ENCODE measurements at regions not wholly inside any gene's neighbourhood (a gene's known extent, or its start where the extent isn't known, plus 50 kb on each side); places are given as distances from the start of the nearest gene placed in this dataset.

DNA sequence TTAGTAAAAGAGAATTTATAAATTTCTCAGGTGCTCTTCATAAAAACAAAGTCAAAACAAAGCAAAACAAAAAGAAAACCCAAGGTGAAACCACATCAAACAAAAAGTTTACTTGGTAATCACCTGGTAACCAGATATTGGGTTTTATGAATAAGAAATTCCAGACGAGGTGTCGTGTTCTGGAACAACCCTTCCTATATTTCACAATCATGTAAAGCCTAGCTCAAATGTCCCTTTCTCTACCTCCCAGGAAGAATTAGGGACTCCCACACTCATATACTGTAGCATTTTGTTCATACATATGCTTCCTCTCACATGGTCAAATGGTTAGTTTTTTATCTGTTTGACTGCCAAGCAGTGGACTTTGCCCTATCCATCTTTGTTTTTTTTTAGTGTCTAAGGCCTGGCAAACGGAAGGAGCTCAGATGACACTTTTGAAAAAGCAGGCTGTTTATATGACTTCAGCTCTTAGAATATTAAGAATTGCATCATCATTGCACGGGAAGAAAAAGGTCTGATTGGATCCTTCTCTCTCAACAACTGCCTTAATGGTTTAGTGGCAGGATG is 326.7 kb upstream of the TBL1XR1 start:
- TF ChIP-seq, protein P1, sequence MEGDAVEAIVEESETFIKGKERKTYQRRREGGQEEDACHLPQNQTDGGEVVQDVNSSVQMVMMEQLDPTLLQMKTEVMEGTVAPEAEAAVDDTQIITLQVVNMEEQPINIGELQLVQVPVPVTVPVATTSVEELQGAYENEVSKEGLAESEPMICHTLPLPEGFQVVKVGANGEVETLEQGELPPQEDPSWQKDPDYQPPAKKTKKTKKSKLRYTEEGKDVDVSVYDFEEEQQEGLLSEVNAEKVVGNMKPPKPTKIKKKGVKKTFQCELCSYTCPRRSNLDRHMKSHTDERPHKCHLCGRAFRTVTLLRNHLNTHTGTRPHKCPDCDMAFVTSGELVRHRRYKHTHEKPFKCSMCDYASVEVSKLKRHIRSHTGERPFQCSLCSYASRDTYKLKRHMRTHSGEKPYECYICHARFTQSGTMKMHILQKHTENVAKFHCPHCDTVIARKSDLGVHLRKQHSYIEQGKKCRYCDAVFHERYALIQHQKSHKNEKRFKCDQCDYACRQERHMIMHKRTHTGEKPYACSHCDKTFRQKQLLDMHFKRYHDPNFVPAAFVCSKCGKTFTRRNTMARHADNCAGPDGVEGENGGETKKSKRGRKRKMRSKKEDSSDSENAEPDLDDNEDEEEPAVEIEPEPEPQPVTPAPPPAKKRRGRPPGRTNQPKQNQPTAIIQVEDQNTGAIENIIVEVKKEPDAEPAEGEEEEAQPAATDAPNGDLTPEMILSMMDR (IDR thresholded peaks at IDR 0.05): no peak
- no peak for TF ChIP-seq POLR2A (IDR thresholded peaks at IDR 0.05)
- no peaks in the 10 kb centered on the region for H3K27me3 ChIP-seq
- no peaks in the 10 kb centered on the region for H3K9me3 ChIP-seq
- H3K4me1 ChIP-seq: peaks cover 21 to 38% of the 10 kb centered on the region in 2 donors
- intact Hi-C loops (cut with DNase I): loop anchor here (10.0 kb wide), 1 partner anchor 801 kb away; no protein-coding TSS in a partner anchor
- no peak for DNase-seq
- no peak overlapping the region for H3K27ac ChIP-seq
- H3K36me3 ChIP-seq: no peaks in the 10 kb centered on the region
- 82 to 90% methylated on average over 4 of the region's 4 CpGs for WGBS, 2 donors
- H3K4me3 ChIP-seq (replicated peaks in 1 of 3): no peak overlapping the region

DNA sequence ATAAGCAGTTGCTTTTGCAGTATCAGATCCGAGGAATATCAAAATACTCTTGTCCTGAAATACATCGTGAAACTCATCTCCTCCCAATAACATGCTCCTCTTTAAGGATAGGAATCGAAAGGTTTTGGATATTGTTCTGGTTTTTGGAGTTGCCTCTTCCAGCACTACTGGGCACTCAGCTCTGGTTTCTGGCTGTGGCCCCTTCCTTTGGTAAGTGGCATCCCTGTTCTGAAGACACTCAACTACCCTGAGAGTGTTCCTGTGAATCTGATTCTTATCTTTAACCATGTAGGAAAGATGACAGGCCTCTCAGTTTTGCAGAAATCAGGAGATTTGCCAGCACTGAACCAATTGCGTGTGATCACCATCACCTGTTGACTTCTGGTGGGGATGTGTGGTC is 327.5 kb upstream of the TBL1XR1 start:
- intact Hi-C loops (cut with DNase I): loop anchor here (10.0 kb wide), 1 partner anchor 800 kb away; no protein-coding TSS in a partner anchor
- WGBS, 2 donors: 97 to 98% methylated on average over 4 of the region's 4 CpGs
- H3K4me3 ChIP-seq (replicated peaks in 1 of 3): no peak overlapping the region
- H3K27ac ChIP-seq: no peak overlapping the region
- H3K4me1 ChIP-seq: peaks cover 21 to 38% of the 10 kb centered on the region in 2 donors
- H3K9me3 ChIP-seq: no peaks in the 10 kb centered on the region
- H3K27me3 ChIP-seq: no peaks in the 10 kb centered on the region
- TF ChIP-seq POLR2A (IDR thresholded peaks at IDR 0.05): no peak
- TF ChIP-seq, protein P1 (IDR thresholded peaks at IDR 0.05): no peak
- no peaks in the 10 kb centered on the region for H3K36me3 ChIP-seq
- no peak for DNase-seq

DNA sequence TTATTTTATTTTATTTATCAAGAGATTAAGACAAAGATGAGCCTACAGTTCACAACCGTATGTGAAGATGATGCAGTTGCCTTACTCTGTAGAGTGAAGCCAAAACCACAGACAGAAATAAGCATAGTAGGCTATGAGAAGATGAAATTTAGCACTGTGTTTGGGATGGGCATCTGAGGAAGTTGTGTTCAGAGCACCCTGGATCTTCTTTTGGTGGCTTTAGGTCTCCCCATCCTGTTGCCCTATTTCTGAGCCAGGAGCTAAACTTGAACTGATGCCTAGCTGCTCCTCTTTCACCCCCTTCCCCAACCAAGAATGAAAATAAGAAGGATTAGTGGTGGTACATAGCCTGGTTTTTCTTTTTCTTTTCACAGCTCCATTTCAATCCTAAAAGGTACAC is 328.1 kb upstream of the TBL1XR1 start:
- H3K27me3 ChIP-seq: no peaks in the 10 kb centered on the region
- H3K4me3 ChIP-seq (replicated peaks in 1 of 3): no peak overlapping the region
- H3K4me1 ChIP-seq: peaks cover 21 to 38% of the 10 kb centered on the region in 2 donors
- no peaks in the 10 kb centered on the region for H3K9me3 ChIP-seq
- no peak for DNase-seq
- WGBS, 2 donors: 96 to 98% methylated on average over 1 of the region's 1 CpG
- H3K27ac ChIP-seq: peak overlapping the region in 2 of 3 donors; percentile 30 to 41
- no peaks in the 10 kb centered on the region for H3K36me3 ChIP-seq
- intact Hi-C loops (cut with DNase I): loop anchor here (10.0 kb wide), 1 partner anchor 799 kb away; no protein-coding TSS in a partner anchor
- TF ChIP-seq POLR2A (IDR thresholded peaks at IDR 0.05): no peak
- TF ChIP-seq, protein P1 (IDR thresholded peaks at IDR 0.05): no peak

DNA sequence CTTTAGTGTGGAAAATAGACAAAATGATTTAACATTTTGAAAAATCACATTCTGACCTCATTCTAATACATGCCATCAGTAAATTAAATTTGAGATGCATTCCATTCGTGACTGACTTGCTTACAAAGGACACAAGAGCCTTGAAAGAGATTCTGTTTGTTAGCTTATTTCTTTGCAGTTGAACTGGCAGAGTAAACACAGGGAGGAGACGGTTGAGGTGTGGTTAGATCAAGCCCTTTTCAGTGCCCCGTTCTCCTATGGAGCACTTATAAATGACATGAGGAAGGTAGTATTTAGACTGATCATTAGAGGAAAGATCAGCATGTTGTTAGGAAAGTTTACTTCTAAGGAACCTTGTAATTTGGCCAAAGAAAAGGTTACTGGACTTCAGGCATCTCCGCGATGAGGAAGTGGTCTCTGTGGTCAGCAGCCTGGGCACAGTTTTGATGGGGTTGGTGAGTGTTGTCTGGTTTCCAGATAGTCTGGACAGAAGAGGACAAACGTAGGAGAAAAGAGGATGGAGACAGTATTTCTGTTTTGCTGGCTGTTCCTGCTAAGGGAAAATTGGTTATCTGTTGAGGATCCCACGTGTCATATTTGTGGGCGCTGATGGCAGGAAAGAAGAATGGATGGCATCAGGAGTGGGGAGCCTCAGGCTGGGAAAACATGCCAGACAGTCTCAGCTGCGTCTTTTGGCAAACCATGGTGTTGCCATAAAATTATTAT is 328.9 kb upstream of the TBL1XR1 start:
- peak overlapping the region; percentile 21 to 41 (median 26) for H3K27ac ChIP-seq
- no peaks in the 10 kb centered on the region for H3K27me3 ChIP-seq
- intact Hi-C loops (cut with DNase I): loop anchor here (10.0 kb wide), 1 partner anchor 799 kb away; no protein-coding TSS in a partner anchor
- TF ChIP-seq, protein P1 (IDR thresholded peaks at IDR 0.05): no peak
- no peak for TF ChIP-seq POLR2A (IDR thresholded peaks at IDR 0.05)
- peaks cover 16 to 32% of the 10 kb centered on the region in 2 donors for H3K4me1 ChIP-seq
- no peak for DNase-seq
- WGBS, 2 donors: 72% methylated on average over 9 of the region's 9 CpGs
- H3K9me3 ChIP-seq: no peaks in the 10 kb centered on the region
- no peak overlapping the region for H3K4me3 ChIP-seq (replicated peaks in 1 of 3)
- no peaks in the 10 kb centered on the region for H3K36me3 ChIP-seq

DNA sequence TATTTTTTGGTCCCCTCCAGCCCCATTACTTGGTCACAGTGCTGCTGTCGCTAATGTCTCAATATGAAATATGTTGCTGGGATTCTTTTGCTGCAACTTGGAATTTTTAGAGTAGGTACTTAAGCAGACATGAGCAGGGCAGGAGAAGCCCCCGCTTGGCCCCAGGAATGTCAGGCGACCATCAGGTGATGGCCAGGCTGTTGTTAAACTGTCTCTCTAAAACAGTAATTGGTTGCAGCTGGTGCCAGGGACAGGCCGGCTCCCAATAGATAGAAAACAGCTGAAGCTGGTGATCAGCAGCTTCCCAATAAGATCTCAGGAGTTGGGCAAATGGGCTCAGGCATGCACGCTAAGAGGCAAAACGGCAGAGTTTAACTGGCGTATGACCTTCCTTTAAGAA is 329.9 kb upstream of the TBL1XR1 start:
- TF ChIP-seq, protein P1 (IDR thresholded peaks at IDR 0.05): no peak
- no peak for TF ChIP-seq POLR2A (IDR thresholded peaks at IDR 0.05)
- no peaks in the 10 kb centered on the region for H3K9me3 ChIP-seq
- no peak overlapping the region for H3K4me3 ChIP-seq (replicated peaks in 1 of 3)
- intact Hi-C loops (cut with DNase I): loop anchor here (10.0 kb wide), 1 partner anchor 798 kb away; no protein-coding TSS in a partner anchor
- 85 to 91% methylated on average over 7 of the region's 7 CpGs for WGBS, 2 donors
- H3K4me1 ChIP-seq: peaks cover 8 to 26% of the 10 kb centered on the region in 2 donors
- H3K27ac ChIP-seq: no peak overlapping the region
- no peaks in the 10 kb centered on the region for H3K27me3 ChIP-seq
- DNase-seq: no peak
- H3K36me3 ChIP-seq: no peaks in the 10 kb centered on the region

Measured in thyroid gland (tissue), 4 donors.